PC-9 (cell line): ENCODE measurements at regions not wholly inside any gene's neighbourhood (a gene's known extent, or its start where the extent isn't known, plus 50 kb on each side); places are given as distances from the start of the nearest gene placed in this dataset.

Experiments used
- CTCF ChIP-seq: fragments of 200-600 bp; sonication (generic); conservative IDR thresholded peaks from 2 replicates; pipeline ENCODE4 v1.6.1; 2017; ENCODE audit warnings: mixed run types, antibody characterized with exemption, mild to moderate bottlenecking, moderate library complexity
- EZH2 ChIP-seq: fragments of 200-600 bp; sonication (generic); IDR thresholded peaks from 2 replicates; pipeline ENCODE4 v1.8.0; 2017; ENCODE audit warnings: antibody characterized with exemption, low read depth

- TF ChIP-seq CTCF = no peak
- TF ChIP-seq EZH2 = no peak
These were observed 671.3 kb downstream of the MRPL39 start for GRCh38 chr21:24935991-24936390.
